Upper lobe of left lung (tissue), 6 donors: ENCODE measurements at regions not wholly inside any gene's neighbourhood (a gene's known extent, or its start where the extent isn't known, plus 50 kb on each side); places are given as distances from the start of the nearest gene placed in this dataset.

ENCODE experiments used
- ATAC-seq, 2 donors: fragments of 200-7000 bp; cut with Tn5 transposase; one replicate each; pipeline ENCODE4 v1.9.1; 2022; ENCODE audit warnings: mild to moderate bottlenecking in 2 of 2, moderate library complexity in 2 of 2; ENCODE audit not compliant: low FRiP score in 2 of 2
- DNase-seq, 2 donors: peaks; one replicate each; pipeline ENCODE4 v3.0.0-alpha.2; 2019 to 2020
- H3K27ac ChIP-seq, 4 donors: fragments of 200-600 bp; sonication (generic); one replicate each; pipeline ENCODE4 v1.5.1; 2016 to 2019
- H3K27me3 ChIP-seq, 4 donors: fragments of 200-600 bp; sonication (generic); one replicate each; pipeline ENCODE4 v1.5.1; 2017 to 2019
- H3K36me3 ChIP-seq, 4 donors: fragments of 200-600 bp; sonication (generic); one replicate each; pipeline ENCODE4 v1.5.1; 2016 to 2019
- H3K4me1 ChIP-seq, 4 donors: fragments of 200-600 bp; sonication (generic); one replicate each; pipeline ENCODE4 v1.5.1; 2018 to 2019
- H3K4me3 ChIP-seq, 4 donors: fragments of 200-600 bp; sonication (generic); one replicate each; pipeline ENCODE4 v1.5.1; 2017 to 2019; ENCODE audit warnings: mild to moderate bottlenecking in 2 of 4, moderate library complexity in 1 of 4
- H3K9me3 ChIP-seq, 4 donors: fragments of 200-600 bp; sonication (generic); one replicate each; pipeline ENCODE4 v1.5.1; 2018 to 2019
- EP300 ChIP-seq, 4 donors: sonication (generic); formaldehyde crosslinking; IDR thresholded peaks; one replicate each; pipeline ENCODE4 v1.5.1; 2017; ENCODE audit warnings: antibody characterized with exemption in 4 of 4, control low read depth in 2 of 4
- POLR2A ChIP-seq, 4 donors: fragments of 450-650 bp; IDR thresholded peaks; one replicate each; pipeline ENCODE4 v1.5.1; 2016 to 2017; ENCODE audit warnings: antibody characterized with exemption in 4 of 4, mild to moderate bottlenecking in 2 of 4
- POLR2AphosphoS5 ChIP-seq, 2 donors: sonication (generic); formaldehyde crosslinking; IDR thresholded peaks; one replicate each; pipeline ENCODE4 v1.5.1; 2017; ENCODE audit warnings: antibody characterized with exemption in 2 of 2
- WGBS, 2 donors: methylation state at CpG; one replicate each; pipeline ENCODE4 v1.1.5; 2017 to 2018; 5-methylcytosine and 5-hydroxymethylcytosine counted together
- TF ChIP-seq, protein P1 (sequence below), 6 experiments: fragments of 450-650 bp in 4 of 6; fragments of 200-600 bp in 2 of 6; sonication (generic) in 2 of 6; IDR thresholded peaks; one replicate each; pipeline ENCODE4 v1.5.1; 2016 to 2019; ENCODE audit warnings: antibody characterized with exemption in 6 of 6
- donor health status: DM: no; HTN: no; CAD: no; lungs with moderate emphysema.
- donor health status: DM: no; HTN: yes; CAD: no; lungs with severe emphysema.

DNA sequence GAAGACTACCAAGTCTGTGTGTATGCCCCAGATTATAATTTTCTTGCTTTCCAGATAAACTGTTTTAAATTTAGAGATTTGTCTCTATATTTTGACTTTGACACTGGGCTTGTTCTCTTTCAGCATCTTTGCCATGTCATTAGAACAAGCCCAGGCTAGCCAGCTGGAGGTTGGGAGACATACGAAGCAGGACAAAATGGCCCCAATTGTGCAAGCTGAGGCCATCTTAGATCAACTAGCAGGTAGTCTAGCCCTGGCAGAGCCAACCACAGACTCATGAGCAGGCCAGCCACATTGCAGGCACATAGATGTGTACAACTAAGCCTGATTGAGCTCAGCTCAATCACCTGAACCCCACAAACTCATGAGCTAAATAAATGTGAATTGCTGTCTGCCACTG lies 321.4 kb downstream of the ATP23 start:
- no peak for DNase-seq
- Histone ChIP-seq H3K36me3 (no peaks in the 10 kb centered on the region), H3K9me3 (peaks cover 0 to 4% (median 0%) of the 10 kb centered on the region in 4 donors), H3K27ac (no peak overlapping the region), H3K4me3 (no peak overlapping the region), H3K27me3 (no peaks in the 10 kb centered on the region), H3K4me1 (no peaks in the 10 kb centered on the region)
- TF ChIP-seq POLR2AphosphoS5 (IDR thresholded peaks at IDR 0.05) (no peak), EP300 (IDR thresholded peaks at IDR 0.05) (no peak), POLR2A (IDR thresholded peaks at IDR 0.05) (no peak)
- TF ChIP-seq, protein P1, sequence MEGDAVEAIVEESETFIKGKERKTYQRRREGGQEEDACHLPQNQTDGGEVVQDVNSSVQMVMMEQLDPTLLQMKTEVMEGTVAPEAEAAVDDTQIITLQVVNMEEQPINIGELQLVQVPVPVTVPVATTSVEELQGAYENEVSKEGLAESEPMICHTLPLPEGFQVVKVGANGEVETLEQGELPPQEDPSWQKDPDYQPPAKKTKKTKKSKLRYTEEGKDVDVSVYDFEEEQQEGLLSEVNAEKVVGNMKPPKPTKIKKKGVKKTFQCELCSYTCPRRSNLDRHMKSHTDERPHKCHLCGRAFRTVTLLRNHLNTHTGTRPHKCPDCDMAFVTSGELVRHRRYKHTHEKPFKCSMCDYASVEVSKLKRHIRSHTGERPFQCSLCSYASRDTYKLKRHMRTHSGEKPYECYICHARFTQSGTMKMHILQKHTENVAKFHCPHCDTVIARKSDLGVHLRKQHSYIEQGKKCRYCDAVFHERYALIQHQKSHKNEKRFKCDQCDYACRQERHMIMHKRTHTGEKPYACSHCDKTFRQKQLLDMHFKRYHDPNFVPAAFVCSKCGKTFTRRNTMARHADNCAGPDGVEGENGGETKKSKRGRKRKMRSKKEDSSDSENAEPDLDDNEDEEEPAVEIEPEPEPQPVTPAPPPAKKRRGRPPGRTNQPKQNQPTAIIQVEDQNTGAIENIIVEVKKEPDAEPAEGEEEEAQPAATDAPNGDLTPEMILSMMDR (IDR thresholded peaks at IDR 0.05): no peak
- no peak for ATAC-seq
- 85 to 93% methylated on average over 1 of the region's 1 CpG for WGBS, 2 donors

DNA sequence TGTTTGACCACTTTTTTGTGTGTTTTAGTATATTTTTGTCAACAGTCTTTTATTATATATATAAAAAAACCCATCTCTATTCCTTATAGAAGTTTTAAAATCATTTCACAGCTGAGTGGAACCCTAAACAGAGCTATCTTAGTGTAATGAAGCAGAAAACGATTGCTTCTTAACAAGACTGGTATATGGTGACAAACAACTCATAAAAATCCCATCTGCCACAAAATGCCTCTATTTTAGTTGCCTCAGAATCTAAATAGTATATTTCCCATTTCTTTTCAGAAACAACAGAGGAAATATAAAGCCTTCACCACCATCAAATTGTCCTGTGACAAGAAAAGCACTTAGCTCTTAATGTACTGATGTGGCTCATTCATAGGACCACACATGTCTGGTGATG lies 322.4 kb downstream of the ATP23 start:
- ATAC-seq: no peak
- no peaks in the 10 kb centered on the region for H3K27me3 ChIP-seq
- DNase-seq: no peak
- no peak overlapping the region for H3K4me3 ChIP-seq
- H3K9me3 ChIP-seq: peaks cover 0 to 4% (median 0%) of the 10 kb centered on the region in 4 donors
- H3K36me3 ChIP-seq: no peaks in the 10 kb centered on the region
- no peak overlapping the region for H3K27ac ChIP-seq
- 84 to 85% methylated on average over 1 of the region's 1 CpG for whole genome bisulfite sequencing, 2 donors
- TF ChIP-seq POLR2A (IDR thresholded peaks at IDR 0.05) (no peak), EP300 (IDR thresholded peaks at IDR 0.05) (no peak), POLR2AphosphoS5 (IDR thresholded peaks at IDR 0.05) (no peak)
- TF ChIP-seq, protein P1 (IDR thresholded peaks at IDR 0.05): no peak
- H3K4me1 ChIP-seq: no peaks in the 10 kb centered on the region

DNA sequence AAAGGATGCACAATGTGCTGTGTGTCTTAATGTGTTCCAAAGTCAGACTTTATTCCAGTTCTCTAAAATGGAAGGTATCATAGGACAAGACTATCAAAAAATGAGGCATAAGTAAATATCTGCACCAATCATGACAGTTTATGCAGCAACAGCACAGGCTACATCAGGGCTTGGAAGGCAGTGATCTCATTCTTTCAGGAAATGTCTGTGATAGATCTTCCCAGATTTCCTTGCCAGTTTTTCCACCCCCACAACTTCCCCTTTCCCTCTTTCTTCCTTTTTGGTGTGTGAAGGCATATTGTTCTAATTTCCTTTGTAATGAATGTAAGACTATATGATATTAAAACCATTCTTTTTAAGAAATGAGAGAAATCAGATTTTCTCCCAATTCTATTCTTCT lies 326.7 kb downstream of the ATP23 start:
- no peak overlapping the region for H3K27ac ChIP-seq
- TF ChIP-seq POLR2A (IDR thresholded peaks at IDR 0.05): no peak
- TF ChIP-seq, protein P1 (IDR thresholded peaks at IDR 0.05): no peak
- TF ChIP-seq POLR2AphosphoS5 (IDR thresholded peaks at IDR 0.05): no peak
- no peak for TF ChIP-seq EP300 (IDR thresholded peaks at IDR 0.05)
- H3K4me3 ChIP-seq: no peak overlapping the region
- no peaks in the 10 kb centered on the region for H3K4me1 ChIP-seq
- H3K36me3 ChIP-seq: no peaks in the 10 kb centered on the region
- H3K27me3 ChIP-seq: no peaks in the 10 kb centered on the region
- no peak for ATAC-seq
- H3K9me3 ChIP-seq: peaks cover 0 to 4% (median 0%) of the 10 kb centered on the region in 4 donors
- DNase-seq: no peak

DNA sequence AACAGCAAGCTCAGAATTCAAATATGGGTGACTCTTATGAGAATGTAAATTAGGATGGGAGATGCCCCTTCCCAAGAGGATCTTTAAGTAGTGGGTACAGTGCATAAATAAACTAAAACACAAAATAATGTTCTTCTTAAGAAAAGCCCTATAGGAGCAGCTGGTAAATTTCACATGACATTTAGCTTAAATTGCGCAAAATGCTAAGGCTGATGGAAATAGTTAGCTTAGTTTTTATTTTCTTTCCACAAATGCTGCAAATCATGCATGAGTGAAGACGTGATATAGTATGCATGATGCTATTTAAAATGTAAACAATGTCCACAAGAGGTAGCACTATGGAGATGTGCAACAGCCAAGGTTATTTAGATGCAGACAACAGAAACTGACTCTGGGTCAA lies 328.1 kb downstream of the ATP23 start:
- no peaks in the 10 kb centered on the region for H3K36me3 ChIP-seq
- ATAC-seq (no peak), DNase-seq (no peak)
- TF ChIP-seq, protein P1 (IDR thresholded peaks at IDR 0.05): no peak
- TF ChIP-seq POLR2AphosphoS5 (IDR thresholded peaks at IDR 0.05) (no peak), POLR2A (IDR thresholded peaks at IDR 0.05) (no peak)
- H3K27me3 ChIP-seq: no peaks in the 10 kb centered on the region
- 69 to 70% methylated on average over 2 of the region's 2 CpGs for WGBS, 2 donors
- no peak overlapping the region for H3K27ac ChIP-seq
- H3K9me3 ChIP-seq: peaks cover 0 to 4% (median 0%) of the 10 kb centered on the region in 4 donors
- H3K4me1 ChIP-seq: no peaks in the 10 kb centered on the region
- H3K4me3 ChIP-seq: no peak overlapping the region

DNA sequence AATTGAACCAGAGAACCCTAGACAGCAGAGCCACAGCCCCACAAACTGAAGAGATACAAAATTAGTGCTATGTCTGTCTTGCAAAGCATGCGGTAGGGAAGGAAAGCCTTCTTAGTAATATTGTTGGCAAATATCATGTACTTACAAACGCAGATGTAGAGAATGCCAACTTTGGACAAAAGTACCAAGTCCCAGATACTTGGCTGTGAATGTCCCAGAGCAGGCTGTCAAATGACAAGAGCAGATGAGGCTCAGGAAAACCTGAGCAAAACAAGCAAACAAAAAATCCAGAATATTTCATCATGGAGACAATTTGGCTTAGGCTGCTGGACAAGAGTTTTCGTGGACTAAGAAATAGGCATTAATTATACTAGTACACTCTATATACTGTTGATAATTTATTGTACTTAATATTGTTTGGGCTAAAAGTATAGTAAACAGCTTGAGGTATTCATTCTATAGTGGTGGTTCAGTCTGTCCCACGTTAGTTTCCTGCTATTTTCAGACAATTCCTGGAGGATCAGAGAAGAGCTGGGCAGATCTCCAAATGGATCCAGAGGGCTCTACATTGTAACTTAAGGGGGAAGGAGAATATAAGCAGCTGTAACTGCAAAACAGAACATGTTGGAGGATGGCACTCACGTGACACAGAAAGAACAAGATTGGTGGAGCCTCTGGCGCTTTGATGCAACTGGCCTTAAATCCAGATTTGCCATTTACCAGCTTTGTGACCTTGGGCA lies 329.8 kb downstream of the ATP23 start:
- no peak overlapping the region for H3K27ac ChIP-seq
- TF ChIP-seq EP300 (IDR thresholded peaks at IDR 0.05): no peak
- no peak for TF ChIP-seq POLR2AphosphoS5 (IDR thresholded peaks at IDR 0.05)
- DNase-seq: no peak
- H3K36me3 ChIP-seq: no peaks in the 10 kb centered on the region
- 58 to 65% methylated on average over 6 of the region's 6 CpGs for WGBS, 2 donors
- no peaks in the 10 kb centered on the region for H3K9me3 ChIP-seq
- no peak overlapping the region for H3K4me3 ChIP-seq
- H3K27me3 ChIP-seq: no peaks in the 10 kb centered on the region
- ATAC-seq: no peak
- no peaks in the 10 kb centered on the region for H3K4me1 ChIP-seq
